H9 (cell line): ENCODE measurements at regions not wholly inside any gene's neighbourhood (a gene's known extent, or its start where the extent isn't known, plus 50 kb on each side); places are given as distances from the start of the nearest gene placed in this dataset.

Experiments used
- DNase-seq: peaks from one replicate; pipeline ENCODE4 v3.0.0-alpha.2; 2017
- H2AFZ ChIP-seq: one replicate; pipeline ENCODE4 v1.6.1; 2013; ENCODE audit warnings: mild to moderate bottlenecking, low read length, control low read depth, moderate library complexity
- H2AK5ac ChIP-seq: 2 replicates; pipeline ENCODE4 v1.6.1; 2013; ENCODE audit warnings: low read length, control low read depth, mixed read lengths; ENCODE audit not compliant: insufficient read length
- H2BK120ac ChIP-seq: one replicate; pipeline ENCODE4 v1.6.1; 2013; ENCODE audit warnings: low read depth, mild to moderate bottlenecking, low read length, control low read depth, inconsistent platforms; ENCODE audit not compliant: poor library complexity, severe bottlenecking
- H2BK12ac ChIP-seq: 2 replicates; pipeline ENCODE4 v1.6.1; 2013; ENCODE audit warnings: low read length, control low read depth, mixed read lengths, low read depth; ENCODE audit not compliant: insufficient read length
- H2BK15ac ChIP-seq: 2 replicates; pipeline ENCODE4 v1.6.1; 2013; ENCODE audit warnings: low read depth, low read length, control low read depth
- H2BK20ac ChIP-seq: one replicate; pipeline ENCODE4 v1.6.1; 2013; ENCODE audit warnings: low read depth, mild to moderate bottlenecking, low read length, control low read depth, inconsistent platforms; ENCODE audit not compliant: poor library complexity, severe bottlenecking
- H2BK5ac ChIP-seq: 2 replicates; pipeline ENCODE4 v1.6.1; 2013; ENCODE audit warnings: low read length, control low read depth, mixed read lengths; ENCODE audit not compliant: insufficient read length
- H3K14ac ChIP-seq: 2 replicates; pipeline ENCODE4 v1.6.1; 2013; ENCODE audit warnings: low read length, control low read depth; ENCODE audit not compliant: insufficient read depth
- H3K18ac ChIP-seq: 2 replicates; pipeline ENCODE4 v1.6.1; 2013; ENCODE audit warnings: low read depth, mild to moderate bottlenecking, mixed read lengths, low read length, control low read depth; ENCODE audit not compliant: insufficient read length
- H3K23ac ChIP-seq: 2 replicates; pipeline ENCODE4 v1.6.1; 2013; ENCODE audit warnings: low read length, control low read depth, mixed read lengths, low read depth; ENCODE audit not compliant: insufficient read length
- H3K23me2 ChIP-seq: 2 replicates; pipeline ENCODE4 v1.6.1; 2013; ENCODE audit warnings: low read depth, mild to moderate bottlenecking, mixed read lengths, low read length, control low read depth; ENCODE audit not compliant: insufficient read length, poor library complexity, severe bottlenecking
- H3K27ac ChIP-seq: 2 replicates; pipeline ENCODE4 v1.5.1; 2013; ENCODE audit warnings: low read length, control low read depth, mixed read lengths, low read depth; ENCODE audit not compliant: insufficient read length
- H3K27me3 ChIP-seq: 2 replicates; pipeline ENCODE4 v1.6.1; 2013; ENCODE audit warnings: low read length, control low read depth, inconsistent platforms; ENCODE audit not compliant: insufficient read depth
- H3K4ac ChIP-seq: 2 replicates; pipeline ENCODE4 v1.6.1; 2013; ENCODE audit warnings: low read depth, mild to moderate bottlenecking, control low read depth, inconsistent platforms, low read length, moderate library complexity
- H3K4me1 ChIP-seq: 2 replicates; pipeline ENCODE4 v1.6.1; 2013; ENCODE audit warnings: low read length, control low read depth, inconsistent platforms; ENCODE audit not compliant: insufficient read depth
- H3K4me2 ChIP-seq: 2 replicates; pipeline ENCODE4 v1.6.1; 2013; ENCODE audit warnings: low read length, control low read depth, mixed read lengths; ENCODE audit not compliant: insufficient read length, insufficient read depth
- H3K56ac ChIP-seq: 2 replicates; pipeline ENCODE4 v1.6.1; 2013; ENCODE audit warnings: low read depth, mild to moderate bottlenecking, mixed read lengths, low read length, control low read depth; ENCODE audit not compliant: insufficient read length
- H3K79me1 ChIP-seq: 2 replicates; pipeline ENCODE4 v1.6.1; 2013; ENCODE audit warnings: low read depth, mild to moderate bottlenecking, moderate library complexity, low read length, control low read depth, inconsistent platforms; ENCODE audit not compliant: insufficient read depth, poor library complexity, severe bottlenecking
- H3K79me2 ChIP-seq: 2 replicates; pipeline ENCODE4 v1.6.1; 2013; ENCODE audit warnings: low read length, control low read depth, inconsistent platforms; ENCODE audit not compliant: insufficient read depth
- H3K9ac ChIP-seq: 2 replicates; pipeline ENCODE4 v1.6.1; 2013; ENCODE audit warnings: low read length, control low read depth, mixed read lengths; ENCODE audit not compliant: insufficient read length; ENCODE audit errors: extremely low read depth
- H3K9me3 ChIP-seq: one replicate; pipeline ENCODE4 v1.6.1; 2013; ENCODE audit warnings: low read depth, low read length, inconsistent platforms; ENCODE audit not compliant: control insufficient read depth
- H3T11ph ChIP-seq: one replicate; pipeline ENCODE4 v1.6.1; 2013; ENCODE audit warnings: mild to moderate bottlenecking, low read length, control low read depth, inconsistent platforms
- H4K20me1 ChIP-seq: one replicate; pipeline ENCODE4 v1.6.1; 2013; ENCODE audit not compliant: control insufficient read depth, insufficient read length, insufficient read depth
- H4K5ac ChIP-seq: 2 replicates; pipeline ENCODE4 v1.6.1; 2013; ENCODE audit warnings: low read depth, mild to moderate bottlenecking, mixed read lengths, low read length, control low read depth; ENCODE audit not compliant: insufficient read length
- H4K8ac ChIP-seq: replicated peaks from 2 replicates; pipeline ENCODE4 v1.6.1; 2013; ENCODE audit warnings: low read length, control low read depth, mixed read lengths, low read depth; ENCODE audit not compliant: insufficient read length
- H4K91ac ChIP-seq: 2 replicates; pipeline ENCODE4 v1.6.1; 2013; ENCODE audit warnings: low read depth, mild to moderate bottlenecking, moderate library complexity, mixed read lengths, low read length, control low read depth; ENCODE audit not compliant: insufficient read length
- H3K27ac Mint-ChIP-seq, 3 experiments: 2 replicates in 2 of 3; 3 replicates in 1 of 3; pipeline ENCODE4 v1.8.0; 2020 to 2021; ENCODE audit warnings: mixed read lengths in 3 of 3, mild to moderate bottlenecking in 1 of 3, moderate library complexity in 1 of 3
- H3K27me3 Mint-ChIP-seq: 2 replicates; pipeline ENCODE4 v1.8.0; 2021; ENCODE audit warnings: low read depth, mild to moderate bottlenecking, moderate library complexity, mixed read lengths
- H3K36me3 Mint-ChIP-seq, 3 experiments: 2 replicates in 2 of 3; 3 replicates in 1 of 3; pipeline ENCODE4 v1.8.0; 2020 to 2021; ENCODE audit warnings: low read depth in 3 of 3, mixed read lengths in 3 of 3; ENCODE audit not compliant: insufficient read depth in 1 of 3
- H3K4me1 Mint-ChIP-seq, 2 experiments: 2 replicates each; pipeline ENCODE4 v1.8.0; 2020; ENCODE audit warnings: mixed read lengths in 2 of 2
- H3K4me3 Mint-ChIP-seq, 2 experiments: 2 replicates in 1 of 2; 3 replicates in 1 of 2; pipeline ENCODE4 v1.8.0; 2020 to 2021; ENCODE audit warnings: mild to moderate bottlenecking in 2 of 2, mixed read lengths in 2 of 2, moderate library complexity in 1 of 2
- H3K9me3 Mint-ChIP-seq, 2 experiments: 2 replicates in 1 of 2; 3 replicates in 1 of 2; pipeline ENCODE4 v1.8.0; 2020; ENCODE audit warnings: mild to moderate bottlenecking in 2 of 2, mixed read lengths in 2 of 2, moderate library complexity in 1 of 2
- CTCF ChIP-seq: fragments of 200-600 bp; sonication (generic); conservative IDR thresholded peaks from 3 replicates; pipeline ENCODE4 v1.8.0; 2021; ENCODE audit warnings: antibody characterized with exemption, mild to moderate bottlenecking
- WGBS: extraction: QIAGEN DNeasy Blood & Tissue Kit; methylation state at CpG from one replicate; pipeline ENCODE4 v1.1.7; 2013; ENCODE audit warnings: missing lambda C conversion rate, low lambda C conversion rate, mixed read lengths; ENCODE audit not compliant: insufficient read length; ENCODE audit errors: extremely low coverage; 5-methylcytosine and 5-hydroxymethylcytosine counted together

GRCh38 chr10:90381468-90381867 lies 476.4 kb downstream of the HTR7 start:
- H3K27me3 ChIP-seq: no peaks in the 10 kb centered on the region
- no peak overlapping the region for H3K4ac ChIP-seq
- no peak overlapping the region for H3K18ac ChIP-seq
- no peak overlapping the region for H4K91ac ChIP-seq
- Mint-ChIP-seq H3K36me3 (no peaks in the 10 kb centered on the region), H3K27me3 (no peaks in the 10 kb centered on the region), H3K4me1 (peaks cover 29 to 30% of the 10 kb centered on the region in 2 experiments), H3K27ac (no peak overlapping the region), H3K4me3 (no peak overlapping the region), H3K9me3 (no peaks in the 10 kb centered on the region)
- no peak overlapping the region for H2BK12ac ChIP-seq
- H3K9me3 ChIP-seq: no peaks in the 10 kb centered on the region
- no peak overlapping the region for H3K56ac ChIP-seq
- H2BK20ac ChIP-seq: no peak overlapping the region
- no peak overlapping the region for H3K9ac ChIP-seq
- H4K8ac ChIP-seq: no peak overlapping the region
- H4K20me1 ChIP-seq: no peaks in the 10 kb centered on the region
- no peak overlapping the region for H3K4me2 ChIP-seq
- H4K5ac ChIP-seq: no peak overlapping the region
- no peak overlapping the region for H3K27ac ChIP-seq
- H2BK15ac ChIP-seq: no peak overlapping the region
- H2AK5ac ChIP-seq: no peak overlapping the region
- no peak for DNase-seq
- H3K23me2 ChIP-seq: no peaks in the 10 kb centered on the region
- H2BK5ac ChIP-seq: no peak overlapping the region
- H2AFZ ChIP-seq: no peak overlapping the region
- no peak overlapping the region for H3K23ac ChIP-seq
- no peak for TF ChIP-seq CTCF
- no peak overlapping the region for H3T11ph ChIP-seq
- no peak overlapping the region for H3K14ac ChIP-seq
- H3K79me1 ChIP-seq: no peaks in the 10 kb centered on the region
- no peak overlapping the region for H2BK120ac ChIP-seq
- 0 out of 2 replicates have a peak, but pooled peaks cover 2% of the 10 kb centered on the region for H3K4me1 ChIP-seq
- WGBS: no CpG with 5 or more reads among the region's 2 CpGs
- H3K79me2 ChIP-seq: no peaks in the 10 kb centered on the region
